Osteoblast (primary cell): ENCODE measurements at regions not wholly inside any gene's neighbourhood (a gene's known extent, or its start where the extent isn't known, plus 50 kb on each side); places are given as distances from the start of the nearest gene placed in this dataset.

ENCODE experiments used
- DNase-seq: peaks from one replicate; pipeline ENCODE4 v3.0.0; 2011; ENCODE audit warnings: low spot score, mixed read lengths; ENCODE audit not compliant: insufficient read length; ENCODE audit errors: missing footprints
- H2AFZ ChIP-seq: 2 replicates; pipeline ENCODE4 v1.6.0; 2011; ENCODE audit warnings: mild to moderate bottlenecking, low read length
- H3K27ac ChIP-seq: 2 replicates; pipeline ENCODE4 v1.5.1; 2011; ENCODE audit warnings: mild to moderate bottlenecking, low read depth, low read length, moderate library complexity
- H3K27me3 ChIP-seq: 2 replicates; pipeline ENCODE4 v1.6.0; 2012; ENCODE audit warnings: mild to moderate bottlenecking, control low read depth, inconsistent platforms, low read length, moderate library complexity; ENCODE audit not compliant: insufficient read depth
- H3K36me3 ChIP-seq: 2 replicates; pipeline ENCODE4 v1.5.1; 2011; ENCODE audit warnings: mild to moderate bottlenecking, low read length, control low read depth, moderate library complexity; ENCODE audit not compliant: insufficient read depth
- H3K4me1 ChIP-seq: 2 replicates; pipeline ENCODE4 v1.5.1; 2011; ENCODE audit warnings: mild to moderate bottlenecking, low read length, control low read depth, moderate library complexity; ENCODE audit not compliant: insufficient read depth
- H3K4me2 ChIP-seq: 2 replicates; pipeline ENCODE4 v1.6.0; 2011; ENCODE audit warnings: mild to moderate bottlenecking, low read length; ENCODE audit not compliant: insufficient read depth
- H3K4me3 ChIP-seq: fragments of 200-600 bp; sonication (generic); 3 replicates; pipeline ENCODE4 v1.5.1; 2012; ENCODE audit warnings: mild to moderate bottlenecking, low read length, inconsistent platforms; ENCODE audit not compliant: insufficient read depth
- H3K79me2 ChIP-seq: 2 replicates; pipeline ENCODE4 v1.6.0; 2012; ENCODE audit warnings: mild to moderate bottlenecking, low read length, control low read depth, inconsistent platforms; ENCODE audit not compliant: insufficient read depth
- H3K9me3 ChIP-seq: 2 replicates; pipeline ENCODE4 v1.5.1; 2011; ENCODE audit warnings: low read depth, low read length, control low read depth
- H4K20me1 ChIP-seq: 2 replicates; pipeline ENCODE4 v1.6.0; 2012; ENCODE audit warnings: mild to moderate bottlenecking, low read length, control low read depth; ENCODE audit not compliant: insufficient read depth
- CTCF ChIP-seq: IDR thresholded peaks from 2 replicates; pipeline ENCODE4 v1.5.1; 2011; ENCODE audit warnings: mild to moderate bottlenecking, low read depth, low read length, moderate library complexity; ENCODE audit errors: extremely low read depth

- H4K20me1 ChIP-seq: no peaks in the 10 kb centered on the region
- no peak for TF ChIP-seq CTCF
- no peak overlapping the region for H3K4me3 ChIP-seq
These were observed 215.9 kb downstream of the SOX9 start for GRCh38 chr17:72336804-72337070.

DNA sequence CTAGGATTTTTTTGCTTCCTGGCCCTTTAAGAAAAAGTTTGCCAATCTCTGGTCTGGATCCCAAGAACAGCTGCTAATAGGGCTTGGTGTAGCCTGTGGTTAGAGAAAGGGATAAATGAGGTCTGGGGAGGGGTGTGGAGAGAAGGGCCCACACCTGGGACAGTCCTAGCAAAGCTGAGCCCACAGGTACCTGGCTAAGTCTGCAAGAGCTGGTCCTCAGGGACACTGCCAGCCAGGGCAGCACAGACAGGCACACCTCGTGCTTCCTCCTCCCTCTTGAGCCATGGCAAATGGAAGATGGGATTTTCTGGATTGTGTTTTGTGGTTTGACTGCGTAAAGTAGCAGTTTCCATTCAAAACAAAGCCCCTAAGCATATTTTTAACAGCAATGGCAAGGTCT, 217.5 kb downstream of the SOX9 start:
- Histone ChIP-seq H3K79me2 (no peaks in the 10 kb centered on the region), H4K20me1 (no peaks in the 10 kb centered on the region), H3K4me1 (peaks cover 52% of the 10 kb centered on the region), H3K9me3 (no peaks in the 10 kb centered on the region), H3K36me3 (no peaks in the 10 kb centered on the region), H3K27me3 (no peaks in the 10 kb centered on the region), H2AFZ (no peak overlapping the region), H3K4me2 (peak overlapping the region; percentile 74), H3K27ac (peak overlapping the region; percentile 98), H3K4me3 (no peak overlapping the region)
- no peak for DNase-seq
- TF ChIP-seq CTCF: no peak

More at GRCh38 chr17:72336804-72337070, 215.9 kb downstream of the SOX9 start:
- H2AFZ ChIP-seq: no peak overlapping the region
- H3K4me2 ChIP-seq: no peak overlapping the region
- DNase-seq: no peak
- no peaks in the 10 kb centered on the region for H3K36me3 ChIP-seq
- H3K27me3 ChIP-seq: no peaks in the 10 kb centered on the region
- H3K9me3 ChIP-seq: no peaks in the 10 kb centered on the region
- no peak overlapping the region for H3K27ac ChIP-seq
- H3K4me1 ChIP-seq: peaks cover 46% of the 10 kb centered on the region
- no peaks in the 10 kb centered on the region for H3K79me2 ChIP-seq

GRCh38 chr17:72338847-72339790, 218.3 kb downstream of the SOX9 start:
- Histone ChIP-seq H3K9me3 (no peaks in the 10 kb centered on the region), H3K4me1 (peaks cover 49% of the 10 kb centered on the region), H3K27ac (peak overlapping the region; percentile 98), H3K27me3 (no peaks in the 10 kb centered on the region), H3K79me2 (no peaks in the 10 kb centered on the region), H3K36me3 (no peaks in the 10 kb centered on the region), H4K20me1 (no peaks in the 10 kb centered on the region), H3K4me2 (peak overlapping the region; percentile 74), H3K4me3 (peak overlapping the region; percentile 36), H2AFZ (peak overlapping the region; percentile 72)
- peak; percentile 83 for DNase-seq
- TF ChIP-seq CTCF: no peak

DNA sequence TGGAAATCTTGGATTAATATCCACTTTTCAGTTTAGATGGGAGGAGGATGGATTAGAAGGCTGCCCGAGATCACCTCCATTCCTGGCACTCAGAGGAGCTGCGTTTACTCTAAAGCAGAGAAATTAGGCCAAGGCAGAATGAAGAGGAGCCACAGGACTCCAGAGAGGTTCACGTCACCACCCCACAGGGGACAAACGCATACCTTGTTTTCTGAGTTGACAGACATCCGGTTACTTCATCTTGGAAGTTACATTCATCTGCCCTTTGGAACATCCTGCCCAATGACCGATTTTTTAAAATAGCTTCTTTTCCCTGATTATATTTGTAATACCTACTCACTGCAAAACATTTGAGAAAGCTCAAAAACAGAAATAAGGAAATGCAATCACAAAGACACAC, 220.0 kb downstream of the SOX9 start:
- H3K9me3 ChIP-seq: no peaks in the 10 kb centered on the region
- no peaks in the 10 kb centered on the region for H4K20me1 ChIP-seq
- no peak for TF ChIP-seq CTCF
- no peaks in the 10 kb centered on the region for H3K36me3 ChIP-seq
- no peak overlapping the region for H3K4me3 ChIP-seq
- no peak overlapping the region for H3K4me2 ChIP-seq
- no peak for DNase-seq
- H3K79me2 ChIP-seq: no peaks in the 10 kb centered on the region
- H3K27me3 ChIP-seq: no peaks in the 10 kb centered on the region
- H2AFZ ChIP-seq: no peak overlapping the region
- peaks cover 41% of the 10 kb centered on the region for H3K4me1 ChIP-seq
- no peak overlapping the region for H3K27ac ChIP-seq
